ENCODE measurements at regions not wholly inside any gene's neighbourhood (a gene's known extent, or its start where the extent isn't known, plus 50 kb on each side); places are given as distances from the start of the nearest gene placed in this dataset.
"Not testable (repeated sequence)": the region's sequence is repeated elsewhere in the genome, so short reads cannot be mapped to it uniquely, and the experiment has no call there.

DNA sequence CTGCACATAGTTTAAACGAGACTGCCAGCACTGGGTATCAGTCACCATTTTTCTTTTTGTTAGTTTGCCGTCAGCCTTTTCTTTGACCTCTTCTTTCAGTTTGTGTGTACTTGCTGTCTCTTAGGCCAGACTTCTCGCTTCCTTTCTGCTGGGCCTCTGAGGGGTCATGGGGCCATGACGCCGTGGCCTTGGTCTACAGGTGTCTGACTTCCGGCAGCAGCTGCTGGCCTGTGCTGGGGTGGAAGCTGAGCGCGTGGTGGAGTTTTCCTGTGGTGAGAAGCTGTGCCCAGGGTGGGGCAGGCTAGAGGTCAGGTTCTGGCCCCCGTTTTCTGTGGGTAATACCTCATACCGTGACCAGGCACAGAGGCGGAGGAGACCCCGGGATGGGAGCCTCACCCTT lies 101.6 kb upstream of the PZP start:
- H3K36me3 ChIP-seq (ENCODE audit: control insufficient read depth, insufficient read depth, low read length); H3K27me3 ChIP-seq (ENCODE audit: control insufficient read depth, insufficient read depth, low read length); CTCF ChIA-PET; DNase-seq (ENCODE audit: low read depth); POLR2A ChIA-PET; H3K4me3 ChIP-seq (ENCODE audit: low read depth, low read length): not testable (repeated sequence)

DNA sequence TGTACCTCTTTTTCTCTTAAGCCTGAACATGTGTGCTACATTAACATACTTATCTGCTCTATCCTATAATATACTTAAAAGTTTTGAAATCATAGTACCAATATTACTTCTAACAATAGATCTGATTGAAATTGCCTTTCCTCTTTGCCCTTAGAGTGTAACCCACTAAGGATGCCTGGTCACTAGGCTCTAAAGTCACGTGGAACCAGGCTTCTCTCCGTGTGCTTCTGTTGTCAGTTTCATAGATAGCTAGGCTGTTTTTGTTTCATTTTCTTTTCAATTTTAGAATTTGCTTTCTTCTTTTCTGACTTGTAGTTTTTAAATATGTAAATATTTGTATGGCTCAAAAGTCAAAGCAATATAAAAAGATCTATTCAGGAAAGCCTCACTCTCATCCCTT lies 100.5 kb upstream of the PZP start:
- H3K4me3 ChIP-seq (ENCODE audit: low read depth, low read length); POLR2A ChIA-PET; H3K36me3 ChIP-seq (ENCODE audit: control insufficient read depth, insufficient read depth, low read length); CTCF ChIA-PET; H3K27me3 ChIP-seq (ENCODE audit: control insufficient read depth, insufficient read depth, low read length); DNase-seq (ENCODE audit: low read depth): not testable (repeated sequence)

DNA sequence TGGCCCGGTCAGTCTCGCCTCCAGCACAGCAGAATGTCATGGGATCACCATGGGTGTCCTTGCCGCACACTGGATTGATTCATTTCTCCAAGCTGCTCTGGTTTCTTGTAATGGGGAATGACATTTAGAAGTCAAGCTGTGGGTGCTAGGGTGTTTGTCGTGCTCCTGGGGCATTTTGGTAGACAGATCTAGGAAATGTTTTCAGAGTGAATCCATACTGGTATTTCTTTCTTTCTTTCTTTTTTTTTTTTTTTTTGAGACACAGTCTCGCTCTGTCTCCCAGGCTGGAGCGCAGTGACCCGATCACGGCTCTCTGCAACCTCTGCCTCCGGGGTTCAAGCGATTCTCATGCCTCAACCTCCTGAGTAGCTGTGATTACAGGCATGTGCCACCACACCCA lies 100.0 kb upstream of the PZP start:
- DNase-seq (ENCODE audit: low read depth); H3K4me3 ChIP-seq (ENCODE audit: low read depth, low read length); POLR2A ChIA-PET; H3K36me3 ChIP-seq (ENCODE audit: control insufficient read depth, insufficient read depth, low read length); H3K27me3 ChIP-seq (ENCODE audit: control insufficient read depth, insufficient read depth, low read length): not testable (repeated sequence)
- CTCF ChIA-PET: interaction anchor here (1.0 kb wide), 1 partner anchor 21 kb away, joined by 3 read pairs; no protein-coding TSS in a partner anchor

DNA sequence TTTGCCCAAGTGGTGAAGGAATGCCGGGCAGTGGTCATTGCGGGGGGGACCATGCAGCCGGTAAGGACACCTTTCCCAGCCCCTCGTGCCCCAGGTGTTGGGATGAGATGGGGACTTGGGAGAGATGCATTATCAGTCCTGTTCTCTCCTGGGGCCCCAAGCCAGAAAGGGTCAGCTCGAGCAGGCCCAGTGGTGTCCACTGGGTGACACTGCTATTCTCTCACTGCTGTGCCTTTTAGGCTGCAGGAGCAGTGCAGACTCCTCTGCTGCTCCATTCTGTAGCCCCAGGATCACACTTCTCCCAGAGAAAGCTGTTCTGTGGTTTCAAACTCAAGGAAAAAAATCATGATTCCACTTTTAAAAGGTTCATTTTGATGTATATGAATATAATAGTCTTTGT lies 99.1 kb upstream of the PZP start:
- H3K27me3 ChIP-seq (ENCODE audit: control insufficient read depth, insufficient read depth, low read length); POLR2A ChIA-PET; DNase-seq (ENCODE audit: low read depth); H3K4me3 ChIP-seq (ENCODE audit: low read depth, low read length); H3K36me3 ChIP-seq (ENCODE audit: control insufficient read depth, insufficient read depth, low read length): not testable (repeated sequence)
- CTCF ChIA-PET: interaction anchor here (1.0 kb wide), 1 partner anchor 22 kb away, joined by 3 read pairs; no protein-coding TSS in a partner anchor

- DNase-seq (ENCODE audit: low read depth); H3K4me3 ChIP-seq (ENCODE audit: low read depth, low read length); H3K36me3 ChIP-seq (ENCODE audit: control insufficient read depth, insufficient read depth, low read length); CTCF ChIA-PET; POLR2A ChIA-PET; H3K27me3 ChIP-seq (ENCODE audit: control insufficient read depth, insufficient read depth, low read length): not testable (repeated sequence)
These were observed 97.8 kb upstream of the PZP start for GRCh38 chr12:9306004-9306403.

DNA sequence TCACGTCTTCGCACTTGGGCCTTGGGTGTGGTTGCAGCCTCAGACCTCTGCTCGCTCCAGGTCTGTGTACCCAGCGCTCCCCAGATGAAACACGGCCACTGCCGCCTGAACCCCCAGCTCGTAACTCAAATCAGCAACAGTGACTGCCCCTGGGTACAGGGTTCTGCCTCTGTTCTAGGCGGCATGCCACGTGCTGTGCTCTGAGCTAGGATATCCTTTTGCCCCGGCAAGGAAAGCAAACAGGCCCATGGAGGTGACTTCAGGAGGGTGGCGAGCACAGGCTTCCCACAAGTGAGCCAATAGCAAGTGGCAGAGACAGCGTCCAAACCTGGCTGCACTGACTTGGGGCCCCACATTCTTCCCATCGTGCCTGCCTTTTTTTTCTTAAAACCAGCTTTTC lies 96.3 kb upstream of the PZP start:
- H3K36me3 ChIP-seq (ENCODE audit: control insufficient read depth, insufficient read depth, low read length); H3K27me3 ChIP-seq (ENCODE audit: control insufficient read depth, insufficient read depth, low read length); DNase-seq (ENCODE audit: low read depth); POLR2A ChIA-PET; H3K4me3 ChIP-seq (ENCODE audit: low read depth, low read length); CTCF ChIA-PET: not testable (repeated sequence)

GRCh38 chr12:9295872-9296271 lies 87.7 kb upstream of the PZP start:
- H3K4me3 ChIP-seq (ENCODE audit: low read depth, low read length); H3K36me3 ChIP-seq (ENCODE audit: control insufficient read depth, insufficient read depth, low read length); POLR2A ChIA-PET; DNase-seq (ENCODE audit: low read depth); CTCF ChIA-PET; H3K27me3 ChIP-seq (ENCODE audit: control insufficient read depth, insufficient read depth, low read length): not testable (repeated sequence)

- H3K36me3 ChIP-seq (ENCODE audit: control insufficient read depth, insufficient read depth, low read length); CTCF ChIA-PET; H3K27me3 ChIP-seq (ENCODE audit: control insufficient read depth, insufficient read depth, low read length); POLR2A ChIA-PET; H3K4me3 ChIP-seq (ENCODE audit: low read depth, low read length); DNase-seq (ENCODE audit: low read depth): not testable (repeated sequence)
These were observed 86.0 kb upstream of the PZP start for GRCh38 chr12:9294072-9294620.

DNA sequence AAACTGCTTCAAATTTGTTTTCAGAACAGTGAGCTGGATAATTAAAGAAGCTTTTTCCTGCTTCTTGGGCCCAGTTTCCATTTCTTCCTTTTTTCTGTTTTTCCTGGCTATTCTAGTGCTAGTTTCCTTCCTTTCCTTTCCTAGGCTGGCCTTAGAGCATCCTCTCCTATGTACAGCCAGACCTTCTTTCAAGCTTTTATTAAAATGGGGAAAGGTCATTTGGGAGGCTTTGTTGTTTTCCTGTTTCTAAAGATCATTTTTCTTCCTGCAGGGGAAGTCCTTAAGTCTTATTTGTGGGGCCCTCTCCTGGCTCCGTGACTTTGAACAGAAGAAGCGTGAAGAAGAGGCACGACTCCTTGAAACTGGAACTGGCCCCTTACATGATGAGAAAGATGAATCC lies 85.2 kb upstream of the PZP start:
- DNase-seq (ENCODE audit: low read depth); CTCF ChIA-PET; H3K27me3 ChIP-seq (ENCODE audit: control insufficient read depth, insufficient read depth, low read length); POLR2A ChIA-PET; H3K4me3 ChIP-seq (ENCODE audit: low read depth, low read length); H3K36me3 ChIP-seq (ENCODE audit: control insufficient read depth, insufficient read depth, low read length): not testable (repeated sequence)

GRCh38 chr12:9289984-9290383 lies 81.8 kb upstream of the PZP start:
- H3K4me3 ChIP-seq (ENCODE audit: low read depth, low read length); DNase-seq (ENCODE audit: low read depth); H3K36me3 ChIP-seq (ENCODE audit: control insufficient read depth, insufficient read depth, low read length); H3K27me3 ChIP-seq (ENCODE audit: control insufficient read depth, insufficient read depth, low read length); POLR2A ChIA-PET; CTCF ChIA-PET: not testable (repeated sequence)

DNA sequence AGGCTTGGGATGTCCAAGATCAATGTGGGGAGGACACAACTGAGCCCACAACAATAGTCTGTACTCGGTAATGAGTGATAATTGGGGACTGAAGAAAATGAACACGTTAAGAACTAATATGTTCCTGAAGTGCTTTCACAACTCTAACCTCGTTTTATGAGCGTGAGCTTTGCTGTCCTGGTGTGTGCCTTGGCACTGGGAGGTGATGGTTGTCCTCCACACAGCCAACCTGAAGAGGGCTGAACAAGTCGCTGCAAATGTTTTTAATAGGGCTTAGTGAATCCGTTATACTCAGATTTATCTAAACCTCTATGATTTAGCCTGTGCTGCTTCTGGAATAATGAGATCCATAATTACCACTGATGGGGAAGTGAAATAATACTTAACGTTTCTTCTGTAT lies 76.5 kb upstream of the PZP start:
- POLR2A ChIA-PET; DNase-seq (ENCODE audit: low read depth); H3K4me3 ChIP-seq (ENCODE audit: low read depth, low read length); H3K36me3 ChIP-seq (ENCODE audit: control insufficient read depth, insufficient read depth, low read length); CTCF ChIA-PET; H3K27me3 ChIP-seq (ENCODE audit: control insufficient read depth, insufficient read depth, low read length): not testable (repeated sequence)

- CTCF ChIA-PET; H3K27me3 ChIP-seq (ENCODE audit: control insufficient read depth, insufficient read depth, low read length); DNase-seq (ENCODE audit: low read depth); POLR2A ChIA-PET; H3K36me3 ChIP-seq (ENCODE audit: control insufficient read depth, insufficient read depth, low read length): not testable (repeated sequence)
- peak overlapping the region; percentile 33 for H3K4me3 ChIP-seq (ENCODE audit: low read depth, low read length)
These were observed 76.0 kb upstream of the PZP start for GRCh38 chr12:9284197-9284596.

GRCh38 chr12:9283346-9284095 lies 75.3 kb upstream of the PZP start:
- DNase-seq (ENCODE audit: low read depth); CTCF ChIA-PET; H3K36me3 ChIP-seq (ENCODE audit: control insufficient read depth, insufficient read depth, low read length); H3K27me3 ChIP-seq (ENCODE audit: control insufficient read depth, insufficient read depth, low read length); POLR2A ChIA-PET: not testable (repeated sequence)
- H3K4me3 ChIP-seq (ENCODE audit: low read depth, low read length): peak overlapping the region; percentile 51
